ENCODE measurements at regions not wholly inside any gene's neighbourhood (a gene's known extent, or its start where the extent isn't known, plus 50 kb on each side); places are given as distances from the start of the nearest gene placed in this dataset.

DNA sequence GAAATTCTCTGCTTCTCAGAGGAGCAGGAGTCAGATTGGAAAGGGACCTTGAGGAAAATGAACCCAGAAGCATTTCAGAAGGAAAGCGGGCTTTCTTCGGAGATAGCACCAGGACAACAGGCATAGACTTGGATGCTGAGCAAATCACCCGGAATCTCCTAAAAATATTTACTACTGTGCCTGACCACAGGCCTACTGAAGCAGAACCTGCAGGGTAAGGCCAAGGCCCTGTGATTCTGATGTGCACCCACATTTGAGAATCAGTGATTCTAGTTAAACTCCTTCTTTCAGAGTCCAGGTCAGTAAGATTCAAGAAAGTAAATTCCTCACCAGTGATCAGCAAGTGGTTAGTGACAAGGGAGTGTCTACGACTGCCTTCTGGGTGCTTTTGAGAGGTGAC is 307.3 kb upstream of the DUSP10 start:
- Histone ChIP-seq H3K27me3 (ENCODE audit: insufficient read depth, low read length) (no peaks in the 10 kb centered on the region), H3K4me2 (ENCODE audit: insufficient read depth, low read length) (no peak overlapping the region), H3K4me1 (ENCODE audit: insufficient read depth, low read length) (peaks cover 17% of the 10 kb centered on the region), H4K20me1 (ENCODE audit: insufficient read depth, low read length) (no peaks in the 10 kb centered on the region), H2AFZ (ENCODE audit: low read length) (peak overlapping the region; percentile 4), H3K9me3 (ENCODE audit: low read depth, low read length) (no peaks in the 10 kb centered on the region), H3K79me2 (ENCODE audit: insufficient read depth, low read length) (no peaks in the 10 kb centered on the region), H3K27ac (ENCODE audit: low read depth, low read length) (no peak overlapping the region), H3K4me3 (ENCODE audit: insufficient read depth, low read length) (no peak overlapping the region), H3K36me3 (ENCODE audit: insufficient read depth, low read length) (no peaks in the 10 kb centered on the region)
- TF ChIP-seq, protein P1, sequence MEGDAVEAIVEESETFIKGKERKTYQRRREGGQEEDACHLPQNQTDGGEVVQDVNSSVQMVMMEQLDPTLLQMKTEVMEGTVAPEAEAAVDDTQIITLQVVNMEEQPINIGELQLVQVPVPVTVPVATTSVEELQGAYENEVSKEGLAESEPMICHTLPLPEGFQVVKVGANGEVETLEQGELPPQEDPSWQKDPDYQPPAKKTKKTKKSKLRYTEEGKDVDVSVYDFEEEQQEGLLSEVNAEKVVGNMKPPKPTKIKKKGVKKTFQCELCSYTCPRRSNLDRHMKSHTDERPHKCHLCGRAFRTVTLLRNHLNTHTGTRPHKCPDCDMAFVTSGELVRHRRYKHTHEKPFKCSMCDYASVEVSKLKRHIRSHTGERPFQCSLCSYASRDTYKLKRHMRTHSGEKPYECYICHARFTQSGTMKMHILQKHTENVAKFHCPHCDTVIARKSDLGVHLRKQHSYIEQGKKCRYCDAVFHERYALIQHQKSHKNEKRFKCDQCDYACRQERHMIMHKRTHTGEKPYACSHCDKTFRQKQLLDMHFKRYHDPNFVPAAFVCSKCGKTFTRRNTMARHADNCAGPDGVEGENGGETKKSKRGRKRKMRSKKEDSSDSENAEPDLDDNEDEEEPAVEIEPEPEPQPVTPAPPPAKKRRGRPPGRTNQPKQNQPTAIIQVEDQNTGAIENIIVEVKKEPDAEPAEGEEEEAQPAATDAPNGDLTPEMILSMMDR (IDR thresholded peaks at IDR 0.05; ENCODE audit: extremely low read depth, low read depth, low read length) = no peak
- DNase-seq (ENCODE audit: insufficient read length, low spot score, missing footprints) = peak; percentile 79

DNA sequence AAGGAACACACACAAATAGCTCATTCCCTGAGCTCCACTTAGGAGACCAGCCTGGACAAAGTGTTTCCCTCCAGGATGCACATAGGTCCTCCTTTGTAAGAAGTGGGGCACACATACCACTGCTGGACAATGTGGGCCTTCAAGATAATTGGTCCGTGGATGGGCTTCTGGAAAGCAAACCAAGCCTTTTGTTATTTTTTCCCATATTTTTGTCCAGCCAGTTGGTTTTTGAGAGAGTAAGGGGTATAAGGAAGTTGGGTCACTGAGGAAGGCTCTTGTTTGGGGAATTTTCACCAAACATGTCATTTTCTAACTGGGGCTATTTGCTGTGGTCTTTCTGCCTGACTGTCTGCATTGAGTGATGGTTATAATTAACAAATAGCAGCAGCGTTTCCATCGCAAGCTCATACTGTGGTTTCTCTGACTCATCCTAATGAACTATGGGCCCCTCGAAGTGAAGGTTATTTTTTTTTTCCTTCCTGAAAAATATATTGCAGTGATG is 306.3 kb upstream of the DUSP10 start:
- no peaks in the 10 kb centered on the region for H4K20me1 ChIP-seq (ENCODE audit: insufficient read depth, low read length)
- H2AFZ ChIP-seq (ENCODE audit: low read length) = peak overlapping the region; percentile 75
- H3K27me3 ChIP-seq (ENCODE audit: insufficient read depth, low read length) = no peaks in the 10 kb centered on the region
- no peaks in the 10 kb centered on the region for H3K9me3 ChIP-seq (ENCODE audit: low read depth, low read length)
- no peak overlapping the region for H3K4me3 ChIP-seq (ENCODE audit: insufficient read depth, low read length)
- peaks cover 26% of the 10 kb centered on the region for H3K4me1 ChIP-seq (ENCODE audit: insufficient read depth, low read length)
- peak overlapping the region; percentile 42 for H3K27ac ChIP-seq (ENCODE audit: low read depth, low read length)
- H3K79me2 ChIP-seq (ENCODE audit: insufficient read depth, low read length) = no peaks in the 10 kb centered on the region
- no peaks in the 10 kb centered on the region for H3K36me3 ChIP-seq (ENCODE audit: insufficient read depth, low read length)
- DNase-seq (ENCODE audit: insufficient read length, low spot score, missing footprints) = peak; percentile 50
- H3K4me2 ChIP-seq (ENCODE audit: insufficient read depth, low read length) = peak overlapping the region; percentile 15
- TF ChIP-seq, protein P1 (IDR thresholded peaks at IDR 0.05; ENCODE audit: extremely low read depth, low read depth, low read length) = no peak

DNA sequence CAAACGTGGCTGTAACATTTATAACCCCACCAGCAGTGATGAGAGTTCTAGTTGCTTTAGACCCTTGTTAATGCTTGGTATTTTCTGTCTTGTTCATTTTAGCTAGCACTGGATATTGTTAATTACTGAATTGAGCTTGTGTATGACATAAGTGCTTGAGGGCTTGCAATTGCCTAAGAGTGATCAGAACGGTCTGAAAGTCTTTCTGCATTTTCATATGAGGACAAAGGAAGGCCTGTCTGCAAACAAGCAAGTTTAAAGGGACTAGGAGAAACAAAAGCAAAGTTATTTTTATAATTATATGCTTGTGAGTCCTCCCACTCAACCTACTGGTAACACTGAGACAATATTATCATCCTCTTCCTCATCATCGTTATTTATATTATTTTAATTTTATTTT is 305.5 kb upstream of the DUSP10 start:
- Histone ChIP-seq H4K20me1 (ENCODE audit: insufficient read depth, low read length) (no peaks in the 10 kb centered on the region), H3K4me2 (ENCODE audit: insufficient read depth, low read length) (no peak overlapping the region), H3K79me2 (ENCODE audit: insufficient read depth, low read length) (no peaks in the 10 kb centered on the region), H3K4me1 (ENCODE audit: insufficient read depth, low read length) (peaks cover 28% of the 10 kb centered on the region), H3K4me3 (ENCODE audit: insufficient read depth, low read length) (no peak overlapping the region), H3K27me3 (ENCODE audit: insufficient read depth, low read length) (no peaks in the 10 kb centered on the region), H3K27ac (ENCODE audit: low read depth, low read length) (no peak overlapping the region), H2AFZ (ENCODE audit: low read length) (peak overlapping the region; percentile 23), H3K9me3 (ENCODE audit: low read depth, low read length) (no peaks in the 10 kb centered on the region), H3K36me3 (ENCODE audit: insufficient read depth, low read length) (no peaks in the 10 kb centered on the region)
- TF ChIP-seq, protein P1 (IDR thresholded peaks at IDR 0.05; ENCODE audit: extremely low read depth, low read depth, low read length) = no peak
- no peak for DNase-seq (ENCODE audit: insufficient read length, low spot score, missing footprints)

DNA sequence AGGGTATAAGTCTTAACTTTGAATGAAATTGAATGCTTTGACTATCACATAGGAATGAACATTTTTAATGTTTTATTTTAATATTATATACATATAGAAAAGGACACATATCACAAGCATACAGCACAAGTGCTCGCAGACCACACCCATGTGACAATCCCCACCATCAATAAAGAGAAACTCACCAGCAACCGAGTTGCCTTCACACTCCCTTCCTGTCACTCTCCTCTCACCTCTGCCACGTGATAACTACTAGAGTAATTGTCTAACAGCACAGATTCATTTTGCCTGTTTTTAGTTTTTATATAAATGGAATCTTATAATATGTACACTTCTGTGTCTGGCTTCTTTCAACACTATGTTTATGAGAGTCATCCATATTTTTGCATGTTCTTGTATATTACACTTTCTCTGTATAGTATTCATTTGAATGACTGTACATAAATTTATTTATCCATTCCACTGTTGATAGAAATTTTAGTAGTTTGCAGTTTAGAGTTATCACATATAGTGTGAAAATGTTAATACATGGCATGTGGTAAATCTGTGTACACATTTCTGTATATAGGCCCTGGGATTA is 304.9 kb upstream of the DUSP10 start:
- H3K4me1 ChIP-seq (ENCODE audit: insufficient read depth, low read length) = peaks cover 33% of the 10 kb centered on the region
- H3K36me3 ChIP-seq (ENCODE audit: insufficient read depth, low read length) = no peaks in the 10 kb centered on the region
- peak; percentile 36 for DNase-seq (ENCODE audit: insufficient read length, low spot score, missing footprints)
- no peak overlapping the region for H3K4me3 ChIP-seq (ENCODE audit: insufficient read depth, low read length)
- no peaks in the 10 kb centered on the region for H3K27me3 ChIP-seq (ENCODE audit: insufficient read depth, low read length)
- TF ChIP-seq, protein P1 (IDR thresholded peaks at IDR 0.05; ENCODE audit: extremely low read depth, low read depth, low read length) = no peak
- H3K9me3 ChIP-seq (ENCODE audit: low read depth, low read length) = no peaks in the 10 kb centered on the region
- H3K4me2 ChIP-seq (ENCODE audit: insufficient read depth, low read length) = no peak overlapping the region
- H3K27ac ChIP-seq (ENCODE audit: low read depth, low read length) = no peak overlapping the region
- peak overlapping the region; percentile 23 for H2AFZ ChIP-seq (ENCODE audit: low read length)
- no peaks in the 10 kb centered on the region for H3K79me2 ChIP-seq (ENCODE audit: insufficient read depth, low read length)
- H4K20me1 ChIP-seq (ENCODE audit: insufficient read depth, low read length) = no peaks in the 10 kb centered on the region
